HepG2 (cell line): ENCODE measurements at regions not wholly inside any gene's neighbourhood (a gene's known extent, or its start where the extent isn't known, plus 50 kb on each side); places are given as distances from the start of the nearest gene placed in this dataset.

Experiments
- ATAC-seq: fragments of 200-7000 bp; cut with Tn5 transposase; 3 replicates; pipeline ENCODE4 v1.9.1; 2020; ENCODE audit warnings: mild to moderate bottlenecking, moderate library complexity
- BruUV-seq: library from RNA; stranded (reverse); fragments of 400-500 nt; replicated peaks from 2 replicates; lab custom pipeline; 2021; lab: Mats Ljungman, UMichigan
- CTCF ChIA-PET: fragments of 300-600 bp; formaldehyde crosslinking; extraction: SDS; loops from one replicate; lab custom pipeline; 2021; ENCODE audit warnings: low total read pairs, inconsistent platforms, low intra/inter-chr PET ratio; lab: Yijun Ruan, JAX
- POLR2A ChIA-PET: fragments of 350-600 bp; sonication (Branson Sonifier 250); formaldehyde crosslinking; loops from one replicate; lab custom pipeline; 2020; ENCODE audit warnings: antibody characterized with exemption, inconsistent platforms; lab: Yijun Ruan, JAX
- DNase-seq: peaks from one replicate; pipeline ENCODE4 v3.0.0-alpha.2; 2015; ENCODE audit warnings: low spot score
- FAIRE-seq: peaks from 3 replicates; lab custom pipeline; 2011; peaks lifted over from hg19 to GRCh38; lab: Jason Lieb, UNC
- H2AFZ ChIP-seq: one replicate; pipeline ENCODE4 v1.6.1; 2011; ENCODE audit warnings: low read length, inconsistent platforms
- H3K27ac ChIP-seq: fragments of 300-600 bp; 3 replicates; pipeline ENCODE4 v1.8.0; 2011; ENCODE audit warnings: mixed run types, mild to moderate bottlenecking, mixed read lengths, low read length, inconsistent platforms; ENCODE audit not compliant: insufficient read depth; ENCODE audit errors: extremely low read length
- H3K27me3 ChIP-seq, 2 experiments: fragments of 200-600 bp in 1 of 2; 2 replicates in 1 of 2; 3 replicates in 1 of 2; pipeline versions ENCODE4 v1.6.0 to v1.8.0; 2011; ENCODE audit warnings: low read length in 2 of 2, mild to moderate bottlenecking in 2 of 2, moderate library complexity in 2 of 2, inconsistent platforms in 1 of 2; ENCODE audit not compliant: insufficient read depth in 2 of 2, control insufficient read depth in 1 of 2
- H3K36me3 ChIP-seq, 2 experiments: fragments of 200-600 bp in 1 of 2; replicated peaks in 1 of 2; 2 replicates in 1 of 2; 3 replicates in 1 of 2; pipeline versions ENCODE4 v1.5.1 to v1.8.0; 2011; ENCODE audit warnings: low read length in 2 of 2, inconsistent platforms in 1 of 2; ENCODE audit not compliant: insufficient read depth in 2 of 2, control insufficient read depth in 1 of 2
- H3K4me1 ChIP-seq: 2 replicates; pipeline ENCODE4 v1.5.1; 2012; ENCODE audit warnings: low read length, inconsistent platforms; ENCODE audit not compliant: insufficient read depth
- H3K4me2 ChIP-seq: 2 replicates; pipeline ENCODE4 v1.6.0; 2011; ENCODE audit warnings: low read depth, low read length, inconsistent platforms
- H3K4me3 ChIP-seq, 3 experiments: fragments of 200-600 bp in 1 of 3; sonication (generic), shearing (Covaris generic) in 1 of 3; replicated peaks in 1 of 3; 2 replicates each; pipeline ENCODE4 v1.5.1; 2011 to 2016; ENCODE audit warnings: low read length in 3 of 3, inconsistent platforms in 2 of 3, low read depth in 2 of 3, mild to moderate bottlenecking in 2 of 3, control low read depth in 1 of 3, mixed read lengths in 1 of 3; ENCODE audit not compliant: insufficient read depth in 1 of 3
- H3K79me2 ChIP-seq: one replicate; pipeline ENCODE4 v1.6.1; 2011; ENCODE audit warnings: low read length, inconsistent platforms; ENCODE audit not compliant: insufficient read depth
- H3K9ac ChIP-seq: 2 replicates; pipeline ENCODE4 v1.6.0; 2011; ENCODE audit warnings: mild to moderate bottlenecking, low read depth, low read length, inconsistent platforms; ENCODE audit not compliant: insufficient read depth
- H3K9me3 ChIP-seq: 2 replicates; pipeline ENCODE4 v1.5.1; 2012; ENCODE audit warnings: mild to moderate bottlenecking, low read length
- H4K20me1 ChIP-seq: 2 replicates; pipeline ENCODE4 v1.6.0; 2011; ENCODE audit warnings: inconsistent platforms, mild to moderate bottlenecking, low read length, moderate library complexity; ENCODE audit not compliant: insufficient read depth
- DBP ChIP-seq: sonication (generic); formaldehyde crosslinking; IDR thresholded peaks from 2 replicates; pipeline ENCODE4 v1.4.0; 2020; ENCODE audit warnings: missing genetic modification reagents; ENCODE audit errors: not compliant biosample characterization
- ELF3 ChIP-seq: IDR thresholded peaks from 2 replicates; pipeline ENCODE4 v1.6.1; 2016; ENCODE audit warnings: missing genetic modification reagents, missing compliant biosample characterization
- MATR3 ChIP-seq: sonication (generic); formaldehyde crosslinking; IDR thresholded peaks from 2 replicates; pipeline ENCODE4 v1.4.0; 2020; ENCODE audit warnings: missing genetic modification reagents
- MED1 ChIP-seq: sonication (generic); formaldehyde crosslinking; IDR thresholded peaks from 2 replicates; pipeline ENCODE4 v1.4.0; 2020; ENCODE audit warnings: missing genetic modification reagents
- MEF2D ChIP-seq: sonication (generic); formaldehyde crosslinking; IDR thresholded peaks from 2 replicates; pipeline ENCODE4 v1.5.1; 2020; ENCODE audit warnings: mild to moderate bottlenecking, missing genetic modification reagents
- MTF2 ChIP-seq: sonication (generic); formaldehyde crosslinking; IDR thresholded peaks from 2 replicates; pipeline ENCODE4 v1.5.0; 2020; ENCODE audit warnings: missing genetic modification reagents, borderline replicate concordance
- NPAS2 ChIP-seq: sonication (generic); formaldehyde crosslinking; IDR thresholded peaks from 2 replicates; pipeline ENCODE4 v1.8.0; 2022; ENCODE audit warnings: mild to moderate bottlenecking, missing genetic modification reagents, borderline replicate concordance
- NR2C2 ChIP-seq: sonication (generic); formaldehyde crosslinking; IDR thresholded peaks from 2 replicates; pipeline ENCODE4 v1.4.0; 2020; ENCODE audit warnings: missing genetic modification reagents, mild to moderate bottlenecking, moderate library complexity, borderline replicate concordance
- PCBP2 ChIP-seq: fragments of 200-400 bp; formaldehyde crosslinking; optimal IDR thresholded peaks from 2 replicates; pipeline ENCODE3; 2018; ENCODE audit warnings: low read length, low read depth; ENCODE audit not compliant: poor library complexity, severe bottlenecking
- PLRG1 ChIP-seq: fragments of 450-650 bp; conservative IDR thresholded peaks from 2 replicates; pipeline ENCODE4 v1.6.1; 2016
- PRMT3 ChIP-seq: sonication (generic); formaldehyde crosslinking; IDR thresholded peaks from 2 replicates; pipeline ENCODE4 v1.8.1; 2022; ENCODE audit warnings: low read depth, mild to moderate bottlenecking, moderate library complexity, missing genetic modification reagents, borderline replicate concordance
- RNF2 ChIP-seq: fragments of 450-650 bp; conservative IDR thresholded peaks from 2 replicates; pipeline ENCODE4 v1.6.1; 2016; ENCODE audit warnings: low read depth
- ZEB1 ChIP-seq: IDR thresholded peaks from 2 replicates; pipeline ENCODE4 v1.6.1; 2012; ENCODE audit warnings: mild to moderate bottlenecking, low read depth, inconsistent platforms; ENCODE audit not compliant: insufficient replicate concordance
- ZNF101 ChIP-seq: sonication (generic); formaldehyde crosslinking; IDR thresholded peaks from 2 replicates; pipeline ENCODE4 v1.4.0; 2020; ENCODE audit warnings: mild to moderate bottlenecking, low read depth, missing genetic modification reagents, borderline replicate concordance
- ZNF354B ChIP-seq: sonication (generic); formaldehyde crosslinking; IDR thresholded peaks from 2 replicates; pipeline ENCODE4 v1.8.0; 2022; ENCODE audit warnings: mild to moderate bottlenecking, missing genetic modification reagents
- ZNF788 ChIP-seq: sonication (generic); formaldehyde crosslinking; IDR thresholded peaks from 2 replicates; pipeline ENCODE4 v1.5.0; 2020; ENCODE audit warnings: mild to moderate bottlenecking, missing genetic modification reagents, borderline replicate concordance
- WGBS: methylation state at CpG from one replicate; pipeline ENCODE4 v1.1.6; 2017; ENCODE audit warnings: low lambda C conversion rate; 5-methylcytosine and 5-hydroxymethylcytosine counted together
- in situ Hi-C: cut with HindIII; loops from 2 replicates; pipeline ENCODE4 v1.10.0; 2017; ENCODE audit warnings: low pct_unique_long_range_greater_than_20kb; ENCODE audit not compliant: extremely low pct_ligation_motif_present
- intact Hi-C: fragments of 100-400 bp; cut with micrococcal nuclease; formaldehyde crosslinking; loops from one replicate; pipeline ENCODE4 v1.10.0; 2022; ENCODE audit not compliant: unreplicated experiment
- TF ChIP-seq, protein P1 (sequence below): sonication (generic); formaldehyde crosslinking; IDR thresholded peaks from 2 replicates; pipeline ENCODE4 v1.4.0; 2020; ENCODE audit warnings: low read depth, missing genetic modification reagents
- TF ChIP-seq, protein P2 (sequence below): sonication (generic); formaldehyde crosslinking; IDR thresholded peaks from 2 replicates; pipeline ENCODE4 v1.8.1; 2023; ENCODE audit warnings: missing genetic modification reagents, inconsistent platforms, borderline replicate concordance
- TF ChIP-seq, protein P3 (sequence below): sonication (generic); formaldehyde crosslinking; IDR thresholded peaks from 2 replicates; pipeline ENCODE4 v1.4.0; 2020; ENCODE audit warnings: mild to moderate bottlenecking, missing genetic modification reagents

DNA sequence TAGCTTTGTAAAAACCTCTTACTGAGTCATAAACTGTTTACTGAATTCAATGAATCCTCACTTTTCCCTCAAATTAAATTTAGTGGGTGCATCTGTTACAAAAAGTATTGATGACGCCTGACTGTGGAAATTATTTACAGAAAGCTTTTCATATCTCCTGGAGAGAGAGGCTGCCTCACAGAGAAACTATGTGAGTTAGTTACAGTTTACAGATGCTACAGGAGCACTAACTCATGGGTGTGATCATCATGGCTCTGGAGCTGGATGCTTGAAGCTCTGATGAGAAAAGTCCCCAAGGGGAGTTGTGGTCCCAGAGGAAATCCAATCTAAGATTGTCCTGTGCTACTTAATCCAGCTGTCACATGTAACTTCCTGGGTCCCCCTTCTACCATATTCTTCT lies 590.8 kb downstream of the LMO7 start:
- Histone ChIP-seq H3K9ac (no peak overlapping the region), H4K20me1 (no peaks in the 10 kb centered on the region), H3K4me1 (no peaks in the 10 kb centered on the region), H3K4me2 (no peak overlapping the region), H3K27ac (no peak overlapping the region), H3K27me3 (no peaks in the 10 kb centered on the region), H3K79me2 (no peaks in the 10 kb centered on the region), H3K9me3 (no peaks in the 10 kb centered on the region), H3K4me3 (no peak overlapping the region), H3K36me3 (no peaks in the 10 kb centered on the region), H2AFZ (no peak overlapping the region)
- WGBS = 5% methylated on average over 1 of the region's 1 CpG
- FAIRE-seq (no peak), ATAC-seq (no peak), DNase-seq (no peak)
- intact Hi-C loops (no loop called here), in situ Hi-C loops (no loop called here)
- ChIA-PET POLR2A (no interaction called here), CTCF (no interaction called here)
- no TSS peak for BruUV-seq
- TF ChIP-seq PLRG1 (no peak), MEF2D (no peak), DBP (CRISPR knock-in tag) (no peak), MATR3 (CRISPR knock-in tag) (no peak), PCBP2 (no peak), ZNF354B (CRISPR knock-in tag) (no peak), NPAS2 (CRISPR knock-in tag) (no peak), ELF3 (CRISPR knock-in tag) (no peak), NR2C2 (CRISPR knock-in tag) (no peak), ZNF101 (CRISPR knock-in tag) (no peak), PRMT3 (CRISPR knock-in tag) (no peak), RNF2 (no peak), ZEB1 (no peak), MED1 (CRISPR knock-in tag) (no peak), MTF2 (no peak), ZNF788 (CRISPR knock-in tag) (no peak)
- TF ChIP-seq, protein P1, sequence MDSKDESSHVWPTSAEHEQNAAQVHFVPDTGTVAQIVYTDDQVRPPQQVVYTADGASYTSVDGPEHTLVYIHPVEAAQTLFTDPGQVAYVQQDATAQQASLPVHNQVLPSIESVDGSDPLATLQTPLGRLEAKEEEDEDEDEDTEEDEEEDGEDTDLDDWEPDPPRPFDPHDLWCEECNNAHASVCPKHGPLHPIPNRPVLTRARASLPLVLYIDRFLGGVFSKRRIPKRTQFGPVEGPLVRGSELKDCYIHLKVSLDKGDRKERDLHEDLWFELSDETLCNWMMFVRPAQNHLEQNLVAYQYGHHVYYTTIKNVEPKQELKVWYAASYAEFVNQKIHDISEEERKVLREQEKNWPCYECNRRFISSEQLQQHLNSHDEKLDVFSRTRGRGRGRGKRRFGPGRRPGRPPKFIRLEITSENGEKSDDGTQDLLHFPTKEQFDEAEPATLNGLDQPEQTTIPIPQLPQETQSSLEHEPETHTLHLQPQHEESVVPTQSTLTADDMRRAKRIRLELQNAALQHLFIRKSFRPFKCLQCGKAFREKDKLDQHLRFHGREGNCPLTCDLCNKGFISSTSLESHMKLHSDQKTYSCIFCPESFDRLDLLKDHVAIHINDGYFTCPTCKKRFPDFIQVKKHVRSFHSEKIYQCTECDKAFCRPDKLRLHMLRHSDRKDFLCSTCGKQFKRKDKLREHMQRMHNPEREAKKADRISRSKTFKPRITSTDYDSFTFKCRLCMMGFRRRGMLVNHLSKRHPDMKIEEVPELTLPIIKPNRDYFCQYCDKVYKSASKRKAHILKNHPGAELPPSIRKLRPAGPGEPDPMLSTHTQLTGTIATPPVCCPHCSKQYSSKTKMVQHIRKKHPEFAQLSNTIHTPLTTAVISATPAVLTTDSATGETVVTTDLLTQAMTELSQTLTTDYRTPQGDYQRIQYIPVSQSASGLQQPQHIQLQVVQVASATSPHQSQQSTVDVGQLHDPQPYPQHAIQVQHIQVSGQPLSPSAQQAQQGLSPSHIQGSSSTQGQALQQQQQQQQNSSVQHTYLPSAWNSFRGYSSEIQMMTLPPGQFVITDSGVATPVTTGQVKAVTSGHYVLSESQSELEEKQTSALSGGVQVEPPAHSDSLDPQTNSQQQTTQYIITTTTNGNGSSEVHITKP (CRISPR knock-in tag) = no peak
- TF ChIP-seq, protein P2, sequence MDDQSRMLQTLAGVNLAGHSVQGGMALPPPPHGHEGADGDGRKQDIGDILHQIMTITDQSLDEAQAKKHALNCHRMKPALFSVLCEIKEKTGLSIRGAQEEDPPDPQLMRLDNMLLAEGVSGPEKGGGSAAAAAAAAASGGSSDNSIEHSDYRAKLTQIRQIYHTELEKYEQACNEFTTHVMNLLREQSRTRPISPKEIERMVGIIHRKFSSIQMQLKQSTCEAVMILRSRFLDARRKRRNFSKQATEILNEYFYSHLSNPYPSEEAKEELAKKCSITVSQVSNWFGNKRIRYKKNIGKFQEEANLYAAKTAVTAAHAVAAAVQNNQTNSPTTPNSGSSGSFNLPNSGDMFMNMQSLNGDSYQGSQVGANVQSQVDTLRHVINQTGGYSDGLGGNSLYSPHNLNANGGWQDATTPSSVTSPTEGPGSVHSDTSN (CRISPR knock-in tag) = no peak
- TF ChIP-seq, protein P3, sequence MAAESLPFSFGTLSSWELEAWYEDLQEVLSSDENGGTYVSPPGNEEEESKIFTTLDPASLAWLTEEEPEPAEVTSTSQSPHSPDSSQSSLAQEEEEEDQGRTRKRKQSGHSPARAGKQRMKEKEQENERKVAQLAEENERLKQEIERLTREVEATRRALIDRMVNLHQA (CRISPR knock-in tag) = no peak
